Stimulated activated naive CD8-positive, alpha-beta T cell treated with anti-CD3 and anti-CD28 coated beads, Interleukin-15, Interleukin-2, amounts not matched to agents 100 U/mL and 50 U/mL, for 24 hours (primary cell): ENCODE measurements at regions not wholly inside any gene's neighbourhood (a gene's known extent, or its start where the extent isn't known, plus 50 kb on each side); places are given as distances from the start of the nearest gene placed in this dataset.

Experiments used
- ATAC-seq: fragments of 150-1000 bp; cut with Tn5 transposase; one replicate; pipeline ENCODE4 v1.10.0; 2021
- DNase-seq: peaks from one replicate; pipeline ENCODE4 v3.0.0; 2021

DNA sequence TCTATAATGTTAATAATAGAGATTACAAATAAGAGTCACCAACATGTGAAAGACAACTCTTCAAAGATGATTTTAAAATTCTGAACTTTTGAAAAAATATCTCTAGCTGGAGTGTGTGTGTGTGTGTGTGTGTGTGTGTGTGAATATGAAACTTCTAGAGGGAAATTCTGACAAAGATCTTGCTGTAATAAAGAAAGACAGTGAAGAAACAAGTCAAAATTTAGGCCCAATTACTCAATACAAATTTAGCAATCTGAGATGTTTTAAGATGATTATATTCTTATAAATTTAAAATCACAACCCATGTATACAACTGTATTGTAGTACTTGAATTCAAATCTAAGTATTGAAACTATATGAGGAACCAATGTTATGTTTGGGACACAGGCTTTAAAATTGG is 57.2 kb upstream of the UGP2 start:
- DNase-seq (no peak), ATAC-seq (no peak)

DNA sequence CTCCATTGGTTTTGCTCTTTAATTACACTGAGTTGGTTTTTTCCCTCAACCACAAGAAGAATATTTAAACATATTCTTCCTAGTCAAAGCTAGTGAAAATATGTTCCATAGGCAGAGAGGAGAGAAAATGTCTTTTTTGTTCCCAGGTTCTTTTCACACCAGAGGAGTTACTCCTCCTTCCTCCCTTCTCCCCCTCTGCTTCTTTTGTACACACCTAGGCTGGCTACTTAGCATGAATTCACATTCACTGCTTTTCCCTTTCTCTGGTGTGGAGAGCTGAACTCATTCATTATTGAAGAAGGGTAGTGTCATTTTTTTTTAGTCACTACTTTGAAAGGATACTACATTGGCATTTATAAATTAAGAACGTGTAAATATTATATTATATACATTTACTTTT is 56.6 kb upstream of the UGP2 start:
- no peak for DNase-seq
- ATAC-seq: no peak

GRCh38 chr2:63786471-63786870 is 55.2 kb upstream of the UGP2 start:
- no peak for ATAC-seq
- DNase-seq: no peak

GRCh38 chr2:63788071-63788470 is 53.6 kb upstream of the UGP2 start:
- DNase-seq (no peak), ATAC-seq (peak; percentile 64)

GRCh38 chr2:63789338-63790020 is 52.2 kb upstream of the UGP2 start:
- ATAC-seq (no peak), DNase-seq (no peak)

DNA sequence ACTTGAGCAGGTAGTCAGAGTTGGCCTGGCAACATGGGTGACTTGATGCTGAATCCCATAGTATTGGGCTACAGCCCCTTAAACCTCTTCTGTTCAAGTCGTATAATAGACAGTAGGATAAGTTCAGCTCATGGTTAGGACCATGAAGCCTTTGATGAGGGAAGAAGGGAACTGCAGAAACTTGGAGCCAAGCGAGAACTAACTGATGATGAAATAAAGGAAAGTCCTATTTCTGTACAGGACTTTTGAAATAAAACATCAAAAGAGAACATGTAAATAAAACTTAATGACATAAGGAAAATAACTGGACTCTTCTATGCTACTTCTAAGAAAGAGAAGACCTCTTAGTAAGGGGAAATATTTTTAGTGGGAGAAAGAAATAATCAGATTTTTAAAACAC is 51.2 kb upstream of the UGP2 start:
- ATAC-seq (no peak), DNase-seq (no peak)

GRCh38 chr2:63790906-63791305 is 50.8 kb upstream of the UGP2 start:
- ATAC-seq (no peak), DNase-seq (no peak)

GRCh38 chr2:63791387-63791786 is 50.3 kb upstream of the UGP2 start:
- no peak for ATAC-seq
- DNase-seq: no peak
